Smooth muscle cell (in vitro differentiated cells): ENCODE measurements at regions not wholly inside any gene's neighbourhood (a gene's known extent, or its start where the extent isn't known, plus 50 kb on each side); places are given as distances from the start of the nearest gene placed in this dataset.

Experiments
- DNase-seq: peaks from one replicate; lab custom pipeline; 2025; ENCODE audit not compliant: unreplicated experiment; lab: John Stamatoyannopoulos, UW
- H2AFZ ChIP-seq: fragments of 200-600 bp; sonication (generic); 2 replicates; pipeline ENCODE4 v1.6.0; 2016; ENCODE audit warnings: antibody characterized with exemption, low read depth, mild to moderate bottlenecking
- H3F3A ChIP-seq: fragments of 200-600 bp; sonication (generic); 2 replicates; pipeline ENCODE4 v1.6.0; 2017; ENCODE audit warnings: antibody characterized with exemption, low read depth
- H3K27ac ChIP-seq: fragments of 200-600 bp; sonication (generic); 2 replicates; pipeline ENCODE4 v1.5.1; 2016; ENCODE audit warnings: low read depth, mild to moderate bottlenecking
- H3K27me3 ChIP-seq: fragments of 200-600 bp; sonication (generic); 2 replicates; pipeline ENCODE4 v1.6.1; 2016; ENCODE audit warnings: low read depth, mild to moderate bottlenecking
- H3K36me3 ChIP-seq: fragments of 200-600 bp; sonication (generic); 2 replicates; pipeline ENCODE4 v1.5.1; 2016; ENCODE audit warnings: low read depth
- H3K4me1 ChIP-seq: fragments of 200-600 bp; sonication (generic); 2 replicates; pipeline ENCODE4 v1.5.1; 2016; ENCODE audit warnings: low read depth
- H3K4me2 ChIP-seq: fragments of 200-600 bp; sonication (generic); 2 replicates; pipeline ENCODE4 v1.6.0; 2016; ENCODE audit warnings: mild to moderate bottlenecking
- H3K4me3 ChIP-seq: fragments of 200-600 bp; sonication (generic); 2 replicates; pipeline ENCODE4 v1.5.1; 2016; ENCODE audit warnings: mild to moderate bottlenecking
- H3K79me2 ChIP-seq: fragments of 200-600 bp; sonication (generic); 2 replicates; pipeline ENCODE4 v1.6.0; 2016; ENCODE audit warnings: low read depth, mild to moderate bottlenecking
- H3K9ac ChIP-seq: fragments of 200-600 bp; sonication (generic); 2 replicates; pipeline ENCODE4 v1.6.0; 2016; ENCODE audit warnings: low read depth
- H3K9me3 ChIP-seq: fragments of 200-600 bp; sonication (generic); replicated peaks from 2 replicates; pipeline ENCODE4 v1.5.1; 2016; ENCODE audit warnings: low read depth
- H4K20me1 ChIP-seq: fragments of 200-600 bp; sonication (generic); 2 replicates; pipeline ENCODE4 v1.6.0; 2016; ENCODE audit warnings: low read depth
- WGBS: methylation state at CpG from one replicate; pipeline ENCODE4 v1.1.7; 2016; ENCODE audit warnings: low lambda C conversion rate; 5-methylcytosine and 5-hydroxymethylcytosine counted together
- TF ChIP-seq, protein P1 (sequence below): fragments of 200-600 bp; sonication (generic); IDR thresholded peaks from 2 replicates; pipeline ENCODE4 v1.5.1; 2017; ENCODE audit warnings: borderline replicate concordance, mild to moderate bottlenecking, antibody characterized with exemption; ENCODE audit not compliant: insufficient read depth, poor library complexity, severe bottlenecking

DNA sequence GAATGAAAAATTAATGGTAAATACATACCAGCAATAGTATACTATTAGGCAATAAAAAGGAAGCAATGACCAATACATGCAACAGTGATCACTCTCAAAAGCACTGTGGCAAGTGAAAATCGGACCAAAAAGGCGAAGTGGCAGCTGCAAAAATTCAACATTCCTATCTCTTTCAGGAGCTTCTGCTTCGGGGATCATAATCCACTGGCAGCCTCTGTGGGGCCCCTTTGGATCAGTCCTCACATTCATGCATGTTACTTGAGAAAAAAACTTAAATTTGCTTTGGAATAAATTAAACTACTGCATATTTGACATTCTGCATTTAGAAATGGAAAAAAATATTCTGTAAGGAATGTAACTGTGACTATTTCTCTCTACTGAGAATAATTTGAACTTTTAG is 425.6 kb downstream of the NR2F2 start:
- no peak overlapping the region for H3K4me2 ChIP-seq
- H3F3A ChIP-seq, result no peaks in the 10 kb centered on the region
- DNase-seq, result no peak
- no peak overlapping the region for H3K27ac ChIP-seq
- 69% methylated on average over 3 of the region's 3 CpGs for WGBS
- H3K79me2 ChIP-seq, result no peaks in the 10 kb centered on the region
- H2AFZ ChIP-seq, result no peak overlapping the region
- no peak overlapping the region for H3K9ac ChIP-seq
- H3K36me3 ChIP-seq, result no peaks in the 10 kb centered on the region
- no peaks in the 10 kb centered on the region for H3K9me3 ChIP-seq
- no peaks in the 10 kb centered on the region for H4K20me1 ChIP-seq
- no peak overlapping the region for H3K4me3 ChIP-seq
- TF ChIP-seq, protein P1, sequence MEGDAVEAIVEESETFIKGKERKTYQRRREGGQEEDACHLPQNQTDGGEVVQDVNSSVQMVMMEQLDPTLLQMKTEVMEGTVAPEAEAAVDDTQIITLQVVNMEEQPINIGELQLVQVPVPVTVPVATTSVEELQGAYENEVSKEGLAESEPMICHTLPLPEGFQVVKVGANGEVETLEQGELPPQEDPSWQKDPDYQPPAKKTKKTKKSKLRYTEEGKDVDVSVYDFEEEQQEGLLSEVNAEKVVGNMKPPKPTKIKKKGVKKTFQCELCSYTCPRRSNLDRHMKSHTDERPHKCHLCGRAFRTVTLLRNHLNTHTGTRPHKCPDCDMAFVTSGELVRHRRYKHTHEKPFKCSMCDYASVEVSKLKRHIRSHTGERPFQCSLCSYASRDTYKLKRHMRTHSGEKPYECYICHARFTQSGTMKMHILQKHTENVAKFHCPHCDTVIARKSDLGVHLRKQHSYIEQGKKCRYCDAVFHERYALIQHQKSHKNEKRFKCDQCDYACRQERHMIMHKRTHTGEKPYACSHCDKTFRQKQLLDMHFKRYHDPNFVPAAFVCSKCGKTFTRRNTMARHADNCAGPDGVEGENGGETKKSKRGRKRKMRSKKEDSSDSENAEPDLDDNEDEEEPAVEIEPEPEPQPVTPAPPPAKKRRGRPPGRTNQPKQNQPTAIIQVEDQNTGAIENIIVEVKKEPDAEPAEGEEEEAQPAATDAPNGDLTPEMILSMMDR, result no peak
- no peaks in the 10 kb centered on the region for H3K4me1 ChIP-seq
- H3K27me3 ChIP-seq, result no peaks in the 10 kb centered on the region

DNA sequence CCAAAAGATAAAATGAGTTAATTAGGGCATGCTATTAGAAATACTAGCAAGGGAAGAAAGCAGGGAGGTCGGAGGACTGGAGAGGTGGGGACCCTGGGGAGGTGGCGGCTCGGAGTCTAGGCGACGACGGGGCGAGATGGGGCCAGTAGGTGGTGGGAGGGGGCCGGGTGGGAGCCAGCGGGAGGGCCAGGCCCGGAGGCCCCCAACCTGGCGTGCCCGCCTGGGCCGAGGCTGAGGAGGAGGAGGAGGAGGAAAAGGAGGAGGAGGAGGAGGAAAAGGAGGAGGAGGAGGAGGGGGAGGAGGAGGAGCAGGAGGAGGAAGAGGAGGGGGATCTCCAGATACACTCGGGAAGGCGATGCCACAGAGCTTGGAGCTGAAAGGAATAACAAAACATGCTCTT is 426.2 kb downstream of the NR2F2 start:
- no peak for DNase-seq
- Histone ChIP-seq H2AFZ (no peak overlapping the region), H3K36me3 (no peaks in the 10 kb centered on the region), H3K4me3 (no peak overlapping the region), H3K27me3 (no peaks in the 10 kb centered on the region), H3K9ac (no peak overlapping the region), H3K4me2 (no peak overlapping the region), H4K20me1 (no peaks in the 10 kb centered on the region), H3K4me1 (no peaks in the 10 kb centered on the region), H3K79me2 (no peaks in the 10 kb centered on the region), H3K27ac (no peak overlapping the region), H3K9me3 (no peaks in the 10 kb centered on the region), H3F3A (no peaks in the 10 kb centered on the region)
- TF ChIP-seq, protein P1, result no peak
- WGBS, result 80% methylated on average over 9 of the region's 15 CpGs

DNA sequence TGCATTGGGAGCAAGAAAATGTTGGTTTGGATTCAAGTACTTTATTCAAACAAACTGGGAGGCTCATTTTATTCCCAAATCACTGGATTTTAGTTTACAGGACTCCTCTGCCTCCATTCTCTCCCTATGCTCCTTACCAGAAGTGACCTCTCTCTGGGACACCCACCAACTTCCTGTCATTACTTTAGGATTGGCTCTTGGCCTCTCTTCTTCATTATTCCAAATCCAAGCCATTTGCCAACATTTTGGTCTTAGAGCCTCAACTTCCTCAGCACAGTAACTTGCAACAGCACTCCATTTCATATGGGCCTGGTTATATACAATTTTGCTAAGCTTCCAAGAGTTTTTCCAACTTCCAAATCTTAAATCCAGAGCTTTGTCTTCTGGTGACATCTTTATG is 432.1 kb downstream of the NR2F2 start:
- Histone ChIP-seq H3K4me3 (no peak overlapping the region), H3F3A (no peaks in the 10 kb centered on the region), H3K27ac (no peak overlapping the region), H3K27me3 (no peaks in the 10 kb centered on the region), H3K9me3 (no peaks in the 10 kb centered on the region), H3K4me1 (no peaks in the 10 kb centered on the region), H2AFZ (no peak overlapping the region), H3K79me2 (no peaks in the 10 kb centered on the region), H3K9ac (no peak overlapping the region), H4K20me1 (no peaks in the 10 kb centered on the region), H3K36me3 (no peaks in the 10 kb centered on the region), H3K4me2 (no peak overlapping the region)
- DNase-seq, result no peak
- TF ChIP-seq, protein P1, result no peak

DNA sequence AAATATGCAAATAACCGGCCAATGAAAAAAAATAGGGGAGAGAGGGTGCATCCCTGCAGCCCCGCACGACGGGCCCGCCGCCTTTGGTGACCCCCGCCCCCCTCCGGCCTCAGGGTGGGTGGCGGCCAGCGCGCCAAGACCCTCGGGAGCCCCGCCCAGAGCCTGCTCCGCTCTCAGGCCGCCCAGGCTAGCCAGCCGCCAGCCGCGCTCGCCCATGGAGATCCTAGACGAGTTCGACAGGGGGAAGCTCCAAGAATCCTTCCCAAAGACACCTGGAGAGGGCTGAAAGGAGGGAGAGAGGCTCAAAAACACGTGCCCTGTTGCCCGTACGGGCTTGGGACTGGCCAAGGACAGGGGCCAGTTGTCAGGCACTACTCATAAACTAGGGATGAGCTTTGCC is 434.0 kb downstream of the NR2F2 start:
- H3K4me2 ChIP-seq, result no peak overlapping the region
- H3F3A ChIP-seq, result no peaks in the 10 kb centered on the region
- no peaks in the 10 kb centered on the region for H4K20me1 ChIP-seq
- no peaks in the 10 kb centered on the region for H3K36me3 ChIP-seq
- H3K4me1 ChIP-seq, result no peaks in the 10 kb centered on the region
- H3K4me3 ChIP-seq, result no peak overlapping the region
- H3K27ac ChIP-seq, result no peak overlapping the region
- TF ChIP-seq, protein P1, result no peak
- H3K27me3 ChIP-seq, result no peaks in the 10 kb centered on the region
- no peak overlapping the region for H2AFZ ChIP-seq
- DNase-seq, result no peak
- no peaks in the 10 kb centered on the region for H3K79me2 ChIP-seq
- no peaks in the 10 kb centered on the region for H3K9me3 ChIP-seq
- WGBS, result 95% methylated on average over 22 of the region's 24 CpGs
- H3K9ac ChIP-seq, result no peak overlapping the region
